ENCODE measurements at regions not wholly inside any gene's neighbourhood (a gene's known extent, or its start where the extent isn't known, plus 50 kb on each side); places are given as distances from the start of the nearest gene placed in this dataset.
A peak's percentile ranks its signal among the peaks of the same experiment; 100 is the strongest.

DNA sequence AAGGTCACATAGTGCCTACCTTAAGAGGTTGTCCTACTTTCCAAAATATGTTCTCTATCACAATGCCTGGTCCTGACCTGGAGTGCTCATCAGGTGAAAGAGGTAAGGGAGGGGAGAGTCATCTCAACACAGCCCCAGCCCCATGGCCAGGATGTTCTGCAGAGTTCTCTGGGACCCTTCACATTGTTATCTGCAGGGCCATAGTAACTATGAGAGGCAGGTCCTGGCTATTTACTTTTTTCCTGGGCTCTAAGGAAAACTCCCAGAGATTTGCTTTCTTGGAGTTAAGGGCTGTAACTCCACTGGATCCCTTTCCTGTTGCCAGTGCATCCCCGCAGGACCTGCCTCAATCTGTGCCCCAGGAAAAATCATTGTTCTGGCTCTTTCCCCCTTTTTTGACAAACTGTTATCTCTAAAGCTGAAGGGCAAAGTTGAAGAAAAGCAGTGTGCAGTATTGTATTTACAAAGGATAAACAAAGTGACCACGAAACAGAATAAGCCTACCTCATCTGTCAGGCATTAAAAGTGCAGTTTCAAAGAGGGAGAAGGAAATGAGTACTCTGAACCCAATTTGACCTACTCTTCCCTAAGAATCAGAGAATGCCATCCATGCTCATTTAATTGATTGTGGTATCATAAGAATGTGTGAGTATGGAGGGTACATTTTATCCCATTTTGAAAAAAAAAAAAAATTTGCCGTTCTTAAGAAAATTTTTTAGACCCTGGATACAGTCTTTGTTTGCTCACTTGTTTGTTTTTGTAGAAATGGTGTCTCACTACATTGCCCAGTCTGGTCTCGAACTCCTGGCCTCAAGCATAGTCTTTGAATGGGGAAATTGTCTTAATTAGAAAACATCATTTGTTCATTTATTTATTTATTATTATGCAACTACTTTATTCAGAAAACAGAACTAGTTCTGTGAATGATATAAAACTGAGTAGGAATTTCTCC lies 149.6 kb downstream of the RHOU start (continued):
- TF ChIP-seq EED (CRISPR knock-in tag; IDR thresholded peaks at IDR 0.05) (no peak), LCORL (IDR thresholded peaks at IDR 0.05) (no peak), LCORL (CRISPR knock-in tag; IDR thresholded peaks at IDR 0.05) (peak; percentile 77), DPF2 (CRISPR knock-in tag; IDR thresholded peaks at IDR 0.05; ENCODE audit: borderline replicate concordance, low read depth) (no peak), CREM (IDR thresholded peaks at IDR 0.05) (peak; percentile 50; the same call in 1 of the 2 replicates), CREM (CRISPR knock-in tag; IDR thresholded peaks at IDR 0.05) (no peak), ZNF619 (CRISPR knock-in tag; IDR thresholded peaks at IDR 0.05) (no peak), AGO1 (IDR thresholded peaks at IDR 0.05; ENCODE audit: low read depth, low read length, poor library complexity, severe bottlenecking) (no peak), FOXA3 (CRISPR knock-in tag; IDR thresholded peaks at IDR 0.05) (peak; percentile 87), RXRB (CRISPR knock-in tag; IDR thresholded peaks at IDR 0.05; ENCODE audit: borderline replicate concordance) (peak; percentile 80), CHD4 (IDR thresholded peaks at IDR 0.05; ENCODE audit: borderline replicate concordance, low read length) (peak; percentile 73; the same call in 1 of the 2 replicates), ZNF747 (CRISPR knock-in tag; IDR thresholded peaks at IDR 0.05; ENCODE audit: borderline replicate concordance) (no peak), NR2F1 (CRISPR knock-in tag; IDR thresholded peaks at IDR 0.05) (peak in 1 of 2 experiments; percentile 66; a peak in 2 of 4 replicates), ZFP36L2 (CRISPR knock-in tag; IDR thresholded peaks at IDR 0.05) (no peak), TEAD3 (CRISPR knock-in tag; optimal IDR thresholded peaks at IDR 0.05; ENCODE audit: borderline replicate concordance) (no peak), SRY (CRISPR knock-in tag; IDR thresholded peaks at IDR 0.05) (no peak), GATAD2A (CRISPR knock-in tag; IDR thresholded peaks at IDR 0.05) (peak; percentile 80), SAP130 (CRISPR knock-in tag; IDR thresholded peaks at IDR 0.05; ENCODE audit: low read depth) (peak; percentile 52), HOXA7 (CRISPR knock-in tag; IDR thresholded peaks at IDR 0.05) (no peak), FLYWCH1 (CRISPR knock-in tag; IDR thresholded peaks at IDR 0.05) (no peak), DMAP1 (CRISPR knock-in tag; IDR thresholded peaks at IDR 0.05) (no peak), ELF3 (CRISPR knock-in tag; IDR thresholded peaks at IDR 0.05) (peak; percentile 61; the same call in 1 of the 2 replicates), XBP1 (CRISPR knock-in tag; IDR thresholded peaks at IDR 0.05) (no peak)
- TF ChIP-seq, protein P1, sequence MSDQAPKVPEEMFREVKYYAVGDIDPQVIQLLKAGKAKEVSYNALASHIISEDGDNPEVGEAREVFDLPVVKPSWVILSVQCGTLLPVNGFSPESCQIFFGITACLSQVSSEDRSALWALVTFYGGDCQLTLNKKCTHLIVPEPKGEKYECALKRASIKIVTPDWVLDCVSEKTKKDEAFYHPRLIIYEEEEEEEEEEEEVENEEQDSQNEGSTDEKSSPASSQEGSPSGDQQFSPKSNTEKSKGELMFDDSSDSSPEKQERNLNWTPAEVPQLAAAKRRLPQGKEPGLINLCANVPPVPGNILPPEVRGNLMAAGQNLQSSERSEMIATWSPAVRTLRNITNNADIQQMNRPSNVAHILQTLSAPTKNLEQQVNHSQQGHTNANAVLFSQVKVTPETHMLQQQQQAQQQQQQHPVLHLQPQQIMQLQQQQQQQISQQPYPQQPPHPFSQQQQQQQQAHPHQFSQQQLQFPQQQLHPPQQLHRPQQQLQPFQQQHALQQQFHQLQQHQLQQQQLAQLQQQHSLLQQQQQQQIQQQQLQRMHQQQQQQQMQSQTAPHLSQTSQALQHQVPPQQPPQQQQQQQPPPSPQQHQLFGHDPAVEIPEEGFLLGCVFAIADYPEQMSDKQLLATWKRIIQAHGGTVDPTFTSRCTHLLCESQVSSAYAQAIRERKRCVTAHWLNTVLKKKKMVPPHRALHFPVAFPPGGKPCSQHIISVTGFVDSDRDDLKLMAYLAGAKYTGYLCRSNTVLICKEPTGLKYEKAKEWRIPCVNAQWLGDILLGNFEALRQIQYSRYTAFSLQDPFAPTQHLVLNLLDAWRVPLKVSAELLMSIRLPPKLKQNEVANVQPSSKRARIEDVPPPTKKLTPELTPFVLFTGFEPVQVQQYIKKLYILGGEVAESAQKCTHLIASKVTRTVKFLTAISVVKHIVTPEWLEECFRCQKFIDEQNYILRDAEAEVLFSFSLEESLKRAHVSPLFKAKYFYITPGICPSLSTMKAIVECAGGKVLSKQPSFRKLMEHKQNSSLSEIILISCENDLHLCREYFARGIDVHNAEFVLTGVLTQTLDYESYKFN (CRISPR knock-in tag; conservative IDR thresholded peaks at IDR 0.05): peak; percentile 84
- TF ChIP-seq, protein P2, sequence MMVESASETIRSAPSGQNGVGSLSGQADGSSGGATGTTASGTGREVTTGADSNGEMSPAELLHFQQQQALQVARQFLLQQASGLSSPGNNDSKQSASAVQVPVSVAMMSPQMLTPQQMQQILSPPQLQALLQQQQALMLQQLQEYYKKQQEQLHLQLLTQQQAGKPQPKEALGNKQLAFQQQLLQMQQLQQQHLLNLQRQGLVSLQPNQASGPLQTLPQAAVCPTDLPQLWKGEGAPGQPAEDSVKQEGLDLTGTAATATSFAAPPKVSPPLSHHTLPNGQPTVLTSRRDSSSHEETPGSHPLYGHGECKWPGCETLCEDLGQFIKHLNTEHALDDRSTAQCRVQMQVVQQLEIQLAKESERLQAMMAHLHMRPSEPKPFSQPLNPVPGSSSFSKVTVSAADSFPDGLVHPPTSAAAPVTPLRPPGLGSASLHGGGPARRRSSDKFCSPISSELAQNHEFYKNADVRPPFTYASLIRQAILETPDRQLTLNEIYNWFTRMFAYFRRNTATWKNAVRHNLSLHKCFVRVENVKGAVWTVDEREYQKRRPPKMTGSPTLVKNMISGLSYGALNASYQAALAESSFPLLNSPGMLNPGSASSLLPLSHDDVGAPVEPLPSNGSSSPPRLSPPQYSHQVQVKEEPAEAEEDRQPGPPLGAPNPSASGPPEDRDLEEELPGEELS (CRISPR knock-in tag; IDR thresholded peaks at IDR 0.05): peak; percentile 85
- TF ChIP-seq, protein P3, sequence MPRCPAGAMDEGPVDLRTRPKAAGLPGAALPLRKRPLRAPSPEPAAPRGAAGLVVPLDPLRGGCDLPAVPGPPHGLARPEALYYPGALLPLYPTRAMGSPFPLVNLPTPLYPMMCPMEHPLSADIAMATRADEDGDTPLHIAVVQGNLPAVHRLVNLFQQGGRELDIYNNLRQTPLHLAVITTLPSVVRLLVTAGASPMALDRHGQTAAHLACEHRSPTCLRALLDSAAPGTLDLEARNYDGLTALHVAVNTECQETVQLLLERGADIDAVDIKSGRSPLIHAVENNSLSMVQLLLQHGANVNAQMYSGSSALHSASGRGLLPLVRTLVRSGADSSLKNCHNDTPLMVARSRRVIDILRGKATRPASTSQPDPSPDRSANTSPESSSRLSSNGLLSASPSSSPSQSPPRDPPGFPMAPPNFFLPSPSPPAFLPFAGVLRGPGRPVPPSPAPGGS (CRISPR knock-in tag; IDR thresholded peaks at IDR 0.05): no peak

Measured in HepG2 (cell line).